Fibroblast of the aortic adventitia (primary cell): ENCODE measurements at regions not wholly inside any gene's neighbourhood (a gene's known extent, or its start where the extent isn't known, plus 50 kb on each side); places are given as distances from the start of the nearest gene placed in this dataset.

ENCODE experiments used
- DNase-seq: peaks from one replicate; pipeline ENCODE4 v3.0.0-alpha.2; 2010; ENCODE audit warnings: low read depth
- H3K4me3 ChIP-seq: 2 replicates; pipeline ENCODE4 v1.5.1; 2011; ENCODE audit warnings: low read depth, mild to moderate bottlenecking, control low read depth, low read length, moderate library complexity
- CTCF ChIP-seq: IDR thresholded peaks from 2 replicates; pipeline ENCODE4 v1.5.1; 2011; ENCODE audit warnings: mild to moderate bottlenecking, low read length, control low read depth, inconsistent platforms; ENCODE audit not compliant: insufficient read depth

- TF ChIP-seq CTCF: no peak
- DNase-seq: no peak
- H3K4me3 ChIP-seq: no peak overlapping the region
These were observed 89.0 kb upstream of the PFN2 start for GRCh38 chr3:150059729-150060128.

- TF ChIP-seq CTCF: no peak
- no peak overlapping the region for H3K4me3 ChIP-seq
- DNase-seq: no peak
These were observed 88.5 kb upstream of the PFN2 start for GRCh38 chr3:150059241-150059640.

DNA sequence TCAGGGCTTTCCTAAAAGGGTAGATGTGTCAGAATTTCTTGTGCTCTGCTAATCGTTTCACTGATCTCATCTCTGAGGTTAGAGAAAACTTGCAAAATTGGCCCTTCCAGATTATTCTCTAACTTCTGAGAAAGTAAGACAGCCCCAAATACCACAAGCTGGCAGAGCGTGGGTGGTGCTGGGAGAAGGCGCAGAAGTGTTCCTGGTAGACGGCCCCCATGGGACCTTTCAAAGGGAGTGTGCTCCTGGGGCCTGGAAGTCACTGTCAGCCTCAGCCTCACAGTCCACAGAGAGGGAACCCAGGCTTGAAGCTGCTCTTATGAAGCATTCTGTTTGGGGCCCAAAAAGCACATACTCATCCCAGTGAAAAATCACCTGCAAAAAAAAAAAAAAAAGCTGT, 86.5 kb upstream of the PFN2 start:
- no peak overlapping the region for H3K4me3 ChIP-seq
- TF ChIP-seq CTCF: no peak

DNA sequence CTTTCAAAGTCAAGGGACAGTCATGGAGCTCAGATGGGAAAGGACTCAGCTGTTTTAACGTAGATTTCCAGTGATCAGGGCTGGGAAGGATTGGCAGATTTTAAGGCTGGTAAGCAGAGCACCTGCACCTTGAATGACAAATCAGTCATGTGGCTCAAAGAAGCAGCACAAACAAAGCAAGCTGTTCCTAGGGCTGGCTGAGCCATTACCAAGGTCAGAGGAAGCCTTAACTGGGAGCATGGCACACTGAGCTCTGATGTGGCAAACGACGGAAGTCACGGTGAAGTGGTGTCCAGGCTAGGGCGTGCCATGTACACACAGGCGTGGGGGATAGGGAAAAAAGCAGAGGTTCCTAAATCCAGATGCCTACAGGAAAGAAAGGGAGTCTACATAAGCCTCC, 84.6 kb upstream of the PFN2 start:
- no peak for DNase-seq
- no peak overlapping the region for H3K4me3 ChIP-seq
- TF ChIP-seq CTCF: no peak

More for the DNA sequence above, 86.5 kb upstream of the PFN2 start:
- DNase-seq: no peak

- TF ChIP-seq CTCF: no peak
- H3K4me3 ChIP-seq: no peak overlapping the region
- DNase-seq: no peak
These were observed 83.9 kb upstream of the PFN2 start for GRCh38 chr3:150054635-150055034.

DNA sequence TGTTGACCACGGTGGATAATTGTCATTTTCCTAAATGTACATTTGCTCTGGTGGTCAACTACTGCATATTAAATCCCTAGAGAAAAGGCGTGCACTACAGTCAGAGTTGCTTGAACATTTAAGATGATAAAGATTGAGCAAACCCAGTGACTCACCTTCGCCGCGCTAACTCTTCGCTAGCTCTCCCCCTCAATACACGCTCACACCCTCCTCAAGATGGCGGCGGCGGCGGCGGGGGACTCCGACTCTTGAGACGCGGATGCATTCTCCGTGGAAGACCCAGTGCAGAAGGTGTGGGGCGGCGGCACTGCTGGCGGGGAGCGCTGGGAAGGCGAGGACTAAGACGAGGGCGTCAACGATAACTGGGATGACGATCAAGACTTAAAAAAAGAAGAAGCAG, 79.8 kb upstream of the PFN2 start:
- H3K4me3 ChIP-seq: no peak overlapping the region
- no peak for DNase-seq
- no peak for TF ChIP-seq CTCF

DNA sequence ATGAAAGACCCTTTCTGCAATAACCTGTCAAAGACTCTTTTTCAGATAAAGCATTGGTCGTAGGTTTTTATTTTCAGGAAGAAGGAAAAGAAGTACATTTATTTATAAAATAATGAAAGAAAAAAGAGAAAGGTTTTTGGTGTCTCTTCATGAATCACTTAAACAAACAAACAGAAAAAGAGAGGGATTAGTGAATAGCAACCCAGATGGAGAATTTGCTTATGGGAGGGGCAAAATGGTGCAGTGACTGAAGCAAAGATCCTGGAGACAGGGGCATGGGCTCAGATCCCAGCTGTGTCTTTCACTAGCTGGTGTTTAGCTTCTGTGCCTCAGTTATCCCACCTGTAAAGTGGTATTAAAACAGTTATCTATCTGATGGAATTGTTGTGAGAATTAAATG, 78.6 kb upstream of the PFN2 start:
- no peak for DNase-seq
- no peak for TF ChIP-seq CTCF
- H3K4me3 ChIP-seq: no peak overlapping the region
